Stimulated activated CD8-positive, alpha-beta memory T cell treated with anti-CD3 and anti-CD28 coated beads, Interleukin-7, amount 100 ng/mL, for 4 hours (primary cell): ENCODE measurements at regions not wholly inside any gene's neighbourhood (a gene's known extent, or its start where the extent isn't known, plus 50 kb on each side); places are given as distances from the start of the nearest gene placed in this dataset.

Experiments used
- DNase-seq, 2 donors: peaks; one replicate each; pipeline ENCODE4 v3.0.0-alpha.2; 2020; ENCODE audit warnings: low read depth in 2 of 2

DNA sequence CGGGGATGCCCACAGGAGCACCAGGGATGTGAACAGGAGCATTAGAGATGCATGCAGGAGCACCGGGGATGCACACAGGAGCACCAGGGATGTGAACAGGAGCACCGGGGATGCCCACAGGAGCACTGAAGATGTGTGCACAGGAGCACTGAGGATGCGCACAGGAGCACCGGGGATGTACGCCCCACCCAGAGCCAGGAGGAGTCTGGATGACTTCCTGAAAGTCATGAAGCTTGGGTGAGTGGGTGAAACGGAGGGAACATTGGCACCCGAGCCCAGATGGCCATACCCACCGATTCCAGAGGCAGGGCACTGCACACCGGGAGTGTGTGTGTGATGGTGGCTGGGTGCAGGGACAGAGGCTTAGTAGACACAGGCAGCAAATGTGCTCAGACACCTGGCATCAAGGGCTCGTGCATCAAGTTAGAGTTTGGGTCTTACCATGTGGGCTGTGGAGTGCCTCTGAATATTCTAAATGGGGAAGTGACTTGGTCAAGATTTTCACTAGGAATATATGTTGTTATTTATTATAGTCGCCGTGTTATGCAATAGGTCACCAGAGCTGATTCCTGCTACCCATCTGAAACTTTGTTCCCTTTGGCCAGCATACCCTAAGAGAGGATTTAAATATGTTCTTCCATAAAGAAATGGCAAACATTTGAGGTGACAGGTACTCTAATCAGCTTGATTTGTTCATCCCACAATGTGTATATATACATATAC, 365.8 kb upstream of the MYT1L start:
- DNase-seq = no peak

DNA sequence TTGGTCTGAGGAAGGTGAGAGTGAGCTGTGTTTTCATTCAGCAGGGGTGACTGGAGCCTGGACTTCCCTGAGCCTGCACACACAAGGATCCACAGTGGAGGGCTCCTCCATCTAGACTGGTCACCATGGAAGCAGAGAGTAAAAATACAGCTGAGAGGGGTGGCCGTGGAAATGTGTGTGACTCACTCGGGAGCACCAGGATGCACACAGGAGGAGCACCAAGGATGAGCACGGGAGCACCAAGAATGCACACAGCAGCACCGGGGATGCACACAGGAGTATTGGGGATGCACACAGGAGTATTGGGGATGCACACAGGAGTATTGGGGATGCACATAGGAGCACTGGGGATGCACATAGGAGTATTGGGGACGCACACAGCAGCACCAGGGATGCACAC, 365.2 kb upstream of the MYT1L start:
- no peak for DNase-seq

- no peak for DNase-seq
Measured at GRCh38 chr2:2694746-2695145, 363.7 kb upstream of the MYT1L start.

DNA sequence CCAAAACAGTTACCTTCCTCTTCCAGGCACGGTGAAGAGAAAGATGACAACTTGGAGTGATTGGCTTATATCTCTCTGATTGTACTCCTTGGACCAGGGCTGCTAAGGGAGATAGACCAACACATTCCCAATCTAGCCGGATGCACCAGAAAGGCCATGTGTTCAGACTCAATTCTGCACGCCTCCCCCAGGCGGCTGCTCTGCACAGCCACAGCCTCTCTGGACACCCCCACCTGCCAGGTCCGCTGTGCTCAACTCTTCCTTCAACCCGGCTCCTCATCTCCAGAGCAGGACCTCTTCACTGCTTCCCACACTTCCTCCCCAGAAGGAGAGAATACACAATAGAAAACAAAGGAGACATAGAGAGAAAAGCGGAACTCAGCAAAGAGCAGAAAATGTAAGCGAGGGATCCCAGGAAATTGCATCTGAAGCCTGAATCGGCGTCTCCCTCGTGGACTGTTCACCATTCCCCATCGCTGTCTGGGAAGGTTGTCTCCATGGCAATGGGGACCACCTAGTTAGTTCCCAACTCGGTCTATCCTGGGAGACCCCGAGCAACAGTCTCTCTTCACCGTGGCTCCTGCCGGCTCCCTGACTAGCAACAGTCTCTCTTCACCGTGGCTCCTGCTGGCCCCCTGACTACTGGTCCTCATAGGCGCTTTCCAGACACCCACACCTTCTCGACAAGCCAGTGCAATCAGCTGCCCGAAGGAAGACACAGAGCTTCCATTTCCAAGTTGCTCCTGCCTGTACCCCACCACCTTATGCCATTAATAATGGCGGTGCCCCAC, 361.7 kb upstream of the MYT1L start:
- no peak for DNase-seq

DNA sequence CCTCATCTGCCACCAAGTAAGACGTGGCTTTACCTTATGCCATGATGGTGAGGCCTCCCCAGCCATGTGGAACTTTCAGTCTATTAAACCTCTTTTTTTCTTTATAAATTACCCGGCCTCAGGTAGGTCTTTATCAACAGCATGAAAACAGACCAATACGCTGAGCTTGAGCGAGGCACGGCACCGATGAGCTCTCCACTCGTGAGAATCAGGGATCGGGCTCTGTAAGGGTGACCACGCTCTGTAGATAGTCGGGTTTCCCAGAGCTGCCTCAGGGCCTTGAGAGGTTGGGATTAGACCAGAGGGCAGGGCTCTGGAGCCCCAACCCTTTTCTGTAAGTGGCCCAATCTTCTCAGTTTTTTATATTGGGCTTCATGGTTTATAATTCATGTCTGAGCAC, 360.3 kb upstream of the MYT1L start:
- DNase-seq = no peak

GRCh38 chr2:2690985-2691384, 359.9 kb upstream of the MYT1L start:
- DNase-seq = no peak

DNA sequence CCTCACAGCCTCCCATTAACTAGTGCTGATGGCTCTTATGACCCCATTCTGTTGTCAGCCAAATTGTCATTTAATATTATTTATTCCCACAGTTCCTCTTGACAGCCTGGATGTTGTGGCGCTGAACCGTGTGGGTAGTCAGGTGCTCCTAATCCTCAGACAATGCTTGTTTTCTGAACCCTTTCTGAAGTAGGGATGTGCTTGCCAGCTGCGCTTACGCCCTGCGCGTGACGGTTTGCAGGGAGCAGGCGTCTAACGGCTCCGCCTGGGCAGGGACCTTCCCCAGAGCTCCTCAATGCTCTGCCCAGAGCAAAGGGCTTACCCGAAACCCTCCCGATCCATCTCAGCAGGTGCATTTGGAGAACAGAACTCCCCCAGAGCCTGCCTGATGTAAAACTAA, 358.2 kb upstream of the MYT1L start:
- no peak for DNase-seq

GRCh38 chr2:2688254-2688653, 357.2 kb upstream of the MYT1L start:
- DNase-seq = no peak

DNA sequence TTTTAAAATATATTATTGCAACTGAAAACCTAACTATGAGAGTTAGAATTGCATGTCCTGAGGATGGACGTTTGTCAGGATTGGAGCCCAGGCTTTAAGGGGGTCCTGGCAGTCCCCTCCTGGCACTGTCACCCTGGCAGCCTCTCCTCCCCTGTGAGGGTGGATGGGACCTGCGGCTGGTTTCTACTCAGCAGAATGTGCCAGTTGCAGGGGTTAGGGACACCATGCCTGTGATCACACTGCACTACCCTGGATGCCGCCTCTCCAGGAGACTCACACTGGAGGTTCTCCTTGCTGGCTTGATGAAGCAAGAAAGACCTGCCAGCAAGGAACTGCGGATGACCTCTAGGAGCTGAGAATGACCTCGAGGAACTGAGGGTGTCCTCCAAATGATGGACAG, 356.7 kb upstream of the MYT1L start:
- no peak for DNase-seq

DNA sequence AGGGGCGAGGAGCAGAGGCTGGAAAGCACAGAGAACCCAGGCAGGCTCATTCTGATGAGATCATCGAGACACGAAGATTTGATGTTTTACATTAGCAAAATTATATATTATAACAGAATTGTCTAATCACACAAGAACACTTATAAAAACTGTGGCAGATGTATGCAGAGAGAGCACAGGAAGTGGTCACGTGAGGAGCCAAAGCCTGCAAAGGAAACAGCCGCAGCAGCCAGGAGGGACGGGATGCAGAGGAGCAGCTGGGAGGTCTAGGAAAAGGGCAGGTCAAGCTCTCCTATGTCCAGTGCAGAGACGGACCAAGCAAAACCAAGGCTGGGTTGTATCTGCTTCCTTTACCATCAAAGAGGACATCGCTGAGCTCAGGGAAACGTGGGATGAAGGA, 355.1 kb upstream of the MYT1L start:
- DNase-seq = no peak

DNA sequence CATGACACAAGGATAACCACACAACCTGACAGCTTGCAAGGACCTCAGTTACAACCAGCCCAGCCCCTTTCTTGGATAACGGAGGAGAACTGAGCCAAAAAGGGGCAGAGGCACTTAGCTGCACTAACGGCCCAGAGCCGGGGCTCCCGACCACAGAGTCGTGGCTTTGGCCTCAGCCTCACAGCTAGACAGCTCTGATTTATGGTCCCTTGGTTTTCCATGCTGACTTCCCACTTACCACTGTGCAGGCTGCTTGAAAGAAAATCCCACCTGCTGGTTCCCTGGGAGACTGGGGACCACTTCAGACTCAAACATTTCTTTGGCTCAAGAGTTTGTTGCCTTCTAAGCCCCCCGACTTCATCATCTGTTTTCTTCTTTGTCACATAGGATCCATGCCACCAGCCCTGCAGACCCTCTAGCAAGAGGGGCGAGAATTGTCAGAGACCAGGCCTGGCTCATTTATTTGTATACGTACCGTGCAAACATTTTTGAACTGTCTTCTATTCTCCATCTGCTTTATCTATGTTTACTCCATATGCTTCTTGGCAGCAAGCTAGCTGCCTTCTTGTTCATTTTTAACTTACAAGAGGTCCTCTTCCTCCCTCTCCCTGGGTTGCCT, 352.6 kb upstream of the MYT1L start:
- DNase-seq = no peak

DNA sequence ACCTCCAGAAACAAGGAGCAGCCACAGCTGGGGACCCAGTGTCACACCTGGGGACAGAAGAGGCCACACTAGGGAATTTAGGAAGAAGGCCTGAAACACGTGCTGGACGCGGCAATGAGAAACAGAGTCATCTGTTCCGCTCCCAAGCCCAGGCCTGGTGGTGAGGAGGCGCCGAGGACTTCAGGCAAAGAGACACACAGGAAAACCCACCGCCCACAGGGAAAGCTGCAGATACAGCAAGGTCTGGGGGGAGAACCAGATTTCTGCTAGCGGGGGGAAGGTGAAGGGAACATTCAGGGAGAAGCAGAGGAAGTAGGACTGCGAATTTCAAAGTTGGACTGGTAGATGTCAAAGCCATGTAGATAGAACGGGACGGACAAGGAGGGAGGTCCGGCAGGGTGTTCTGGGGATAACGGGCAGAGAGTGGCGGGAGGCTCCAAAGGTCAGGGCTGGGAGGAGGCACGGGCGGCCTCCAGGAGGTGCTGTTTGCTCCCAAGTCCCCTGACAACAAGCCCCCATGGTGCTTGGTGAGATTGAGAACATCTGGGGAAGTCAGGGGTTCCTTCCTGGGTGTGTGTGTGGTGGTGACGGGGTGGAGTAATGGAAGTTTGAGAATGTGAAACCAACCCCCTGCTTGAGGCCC, 351.7 kb upstream of the MYT1L start:
- no peak for DNase-seq

DNA sequence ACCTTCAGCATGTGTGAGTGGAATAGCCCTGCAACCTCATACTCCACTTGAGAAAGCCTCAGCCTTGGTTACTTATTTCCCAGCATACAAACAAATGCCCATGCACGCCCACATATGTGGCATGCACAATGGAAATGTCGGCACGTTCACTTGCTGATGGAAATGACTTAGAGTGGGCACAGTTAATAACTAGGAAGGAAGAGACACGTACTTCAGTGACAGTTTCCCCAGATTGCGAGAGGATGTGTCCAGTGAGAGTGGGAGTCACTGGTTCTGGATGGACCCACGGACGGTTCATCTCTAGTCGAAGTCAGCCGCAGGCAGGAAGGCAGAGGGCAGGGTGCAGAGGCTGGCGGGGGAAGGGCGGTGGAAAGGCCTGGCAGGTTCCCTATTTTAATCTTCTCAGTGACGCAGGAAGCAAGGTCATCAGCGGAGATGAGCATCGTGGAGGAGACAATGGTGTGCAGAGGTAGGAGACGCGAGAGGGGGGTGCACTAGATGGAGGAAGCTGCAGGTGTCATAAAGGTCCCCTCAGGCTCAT, 350.7 kb upstream of the MYT1L start:
- no peak for DNase-seq

DNA sequence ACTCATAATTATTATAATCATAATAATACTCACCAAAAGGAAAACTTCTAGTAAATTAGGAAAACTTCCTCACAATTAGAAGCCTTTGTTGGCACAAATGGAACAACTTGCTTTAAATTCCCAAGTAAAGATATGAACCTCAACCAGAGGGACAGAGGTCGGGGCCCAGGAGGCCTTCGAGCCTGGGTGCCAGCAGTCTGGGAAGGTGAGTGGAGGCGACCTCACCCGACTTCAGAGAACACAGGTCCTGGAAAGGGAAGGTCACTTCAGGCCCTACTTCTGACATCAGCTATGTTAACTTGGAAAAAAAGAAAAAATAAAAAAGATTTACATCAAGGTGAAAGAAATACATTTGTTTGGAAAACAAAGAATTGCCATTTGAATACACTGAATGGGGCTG, 350.0 kb upstream of the MYT1L start:
- no peak for DNase-seq

GRCh38 chr2:2674831-2675230, 343.8 kb upstream of the MYT1L start:
- no peak for DNase-seq

GRCh38 chr2:2673406-2673805, 342.3 kb upstream of the MYT1L start:
- no peak for DNase-seq

DNA sequence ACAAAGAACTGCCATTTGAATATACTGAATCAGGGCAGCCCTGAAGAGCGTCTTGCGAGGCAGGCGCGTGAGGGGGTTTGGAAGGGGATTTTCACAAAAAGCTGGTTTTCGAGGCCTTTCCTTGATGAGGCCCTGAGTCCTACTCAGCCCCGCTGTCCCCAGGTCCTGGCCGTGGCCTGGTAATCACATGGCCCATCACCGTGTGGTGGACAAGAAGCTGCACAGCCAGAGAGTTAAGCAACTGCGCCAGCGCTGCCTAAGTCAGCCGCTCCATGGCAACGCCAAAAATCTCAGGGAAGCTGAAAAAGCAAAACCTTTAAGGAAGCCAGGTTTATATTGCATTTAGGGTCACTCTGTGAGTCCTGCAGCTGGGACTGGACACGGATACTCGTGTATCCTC, 341.2 kb upstream of the MYT1L start:
- no peak for DNase-seq

DNA sequence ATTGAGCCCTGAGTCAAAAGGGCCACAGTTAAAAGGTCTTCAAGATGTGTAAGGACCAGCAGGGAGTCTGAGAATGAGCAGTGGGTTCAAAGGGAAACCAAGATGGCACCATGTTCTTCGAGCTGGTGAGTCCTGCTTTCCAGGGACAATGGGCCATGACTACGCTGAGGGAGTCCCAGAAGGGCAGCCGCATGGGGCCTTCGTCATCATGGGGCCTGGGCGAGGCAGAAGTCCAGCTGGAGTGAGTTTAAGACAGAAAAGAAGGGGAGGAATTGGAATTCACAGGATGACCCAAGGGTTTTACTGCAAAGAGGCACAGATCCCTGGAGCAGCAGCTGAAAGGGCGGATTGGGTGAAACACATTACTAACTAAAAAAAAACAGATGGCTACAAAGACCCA, 340.8 kb upstream of the MYT1L start:
- no peak for DNase-seq

- DNase-seq = no peak
Measured at GRCh38 chr2:2669316-2669715, 338.2 kb upstream of the MYT1L start.

GRCh38 chr2:2668681-2669265, 337.7 kb upstream of the MYT1L start:
- DNase-seq = no peak

- no peak for DNase-seq
Measured at GRCh38 chr2:2667690-2668089, 336.6 kb upstream of the MYT1L start.

DNA sequence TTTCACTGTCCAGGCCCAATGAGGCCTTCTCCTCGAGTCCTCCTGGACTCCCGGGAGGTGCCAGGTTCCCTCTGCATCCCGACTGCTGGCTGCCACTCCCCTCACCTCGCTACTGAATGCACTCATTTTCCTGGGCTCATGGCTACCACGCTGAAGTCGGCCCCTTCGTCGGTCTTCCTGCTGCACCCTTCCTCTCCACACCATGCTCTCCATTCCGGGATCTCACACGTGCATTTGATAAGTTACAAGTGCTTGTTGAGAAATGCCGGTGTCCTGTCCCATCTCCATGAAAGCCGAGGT, 334.7 kb upstream of the MYT1L start:
- DNase-seq = no peak
